ENCODE measurements at regions not wholly inside any gene's neighbourhood (a gene's known extent, or its start where the extent isn't known, plus 50 kb on each side); places are given as distances from the start of the nearest gene placed in this dataset.

DNA sequence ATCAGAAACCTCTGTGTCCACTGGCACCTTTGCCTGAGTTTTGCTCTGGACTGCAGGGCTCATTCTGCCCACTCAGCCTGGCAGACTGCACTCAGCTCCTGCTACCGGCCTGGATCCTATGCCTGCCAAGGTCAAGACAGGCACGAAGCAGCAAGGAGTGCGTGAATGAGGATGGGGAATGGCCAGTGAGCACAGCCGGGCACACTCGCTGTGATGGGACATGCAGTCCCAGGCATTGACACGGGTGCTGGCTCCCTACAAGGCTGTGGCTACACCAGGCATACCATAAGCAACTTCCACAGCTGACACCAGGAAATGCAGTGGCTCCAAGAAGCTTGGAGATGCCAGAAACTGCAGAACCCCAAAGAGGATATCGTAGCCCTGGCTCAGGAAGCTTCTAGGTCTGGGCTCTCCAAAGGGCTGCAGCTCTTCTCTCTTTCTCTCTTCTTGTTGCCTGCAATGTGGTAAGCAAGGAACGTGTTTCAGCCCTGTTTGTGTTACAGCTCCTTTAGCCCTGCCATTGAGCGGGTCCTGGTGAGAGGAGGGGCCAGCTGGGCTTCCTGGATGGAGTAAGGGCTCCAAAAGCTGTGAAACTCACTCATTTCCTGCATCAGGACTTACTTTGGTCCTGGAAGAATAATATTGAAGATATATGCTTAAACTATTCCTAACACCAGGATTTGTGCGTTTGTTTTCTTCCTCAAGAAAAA, 832.6 kb upstream of the SLITRK5 start:
- no peak overlapping the region for H3K27ac ChIP-seq
- H3K36me3 ChIP-seq = no peaks in the 10 kb centered on the region
- no peak for DNase-seq (ENCODE audit: low read depth in 1 of 2, low spot score in 1 of 2)
- no peaks in the 10 kb centered on the region for H3K27me3 ChIP-seq
- no peaks in the 10 kb centered on the region for H3K4me1 ChIP-seq (ENCODE audit: low read depth)
- no peaks in the 10 kb centered on the region for H3K9me3 ChIP-seq (ENCODE audit: low read depth)
- H3K4me3 ChIP-seq = no peak overlapping the region
- TF ChIP-seq, protein P1, sequence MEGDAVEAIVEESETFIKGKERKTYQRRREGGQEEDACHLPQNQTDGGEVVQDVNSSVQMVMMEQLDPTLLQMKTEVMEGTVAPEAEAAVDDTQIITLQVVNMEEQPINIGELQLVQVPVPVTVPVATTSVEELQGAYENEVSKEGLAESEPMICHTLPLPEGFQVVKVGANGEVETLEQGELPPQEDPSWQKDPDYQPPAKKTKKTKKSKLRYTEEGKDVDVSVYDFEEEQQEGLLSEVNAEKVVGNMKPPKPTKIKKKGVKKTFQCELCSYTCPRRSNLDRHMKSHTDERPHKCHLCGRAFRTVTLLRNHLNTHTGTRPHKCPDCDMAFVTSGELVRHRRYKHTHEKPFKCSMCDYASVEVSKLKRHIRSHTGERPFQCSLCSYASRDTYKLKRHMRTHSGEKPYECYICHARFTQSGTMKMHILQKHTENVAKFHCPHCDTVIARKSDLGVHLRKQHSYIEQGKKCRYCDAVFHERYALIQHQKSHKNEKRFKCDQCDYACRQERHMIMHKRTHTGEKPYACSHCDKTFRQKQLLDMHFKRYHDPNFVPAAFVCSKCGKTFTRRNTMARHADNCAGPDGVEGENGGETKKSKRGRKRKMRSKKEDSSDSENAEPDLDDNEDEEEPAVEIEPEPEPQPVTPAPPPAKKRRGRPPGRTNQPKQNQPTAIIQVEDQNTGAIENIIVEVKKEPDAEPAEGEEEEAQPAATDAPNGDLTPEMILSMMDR (IDR thresholded peaks at IDR 0.05; ENCODE audit: low read depth, low read length) = no peak

DNA sequence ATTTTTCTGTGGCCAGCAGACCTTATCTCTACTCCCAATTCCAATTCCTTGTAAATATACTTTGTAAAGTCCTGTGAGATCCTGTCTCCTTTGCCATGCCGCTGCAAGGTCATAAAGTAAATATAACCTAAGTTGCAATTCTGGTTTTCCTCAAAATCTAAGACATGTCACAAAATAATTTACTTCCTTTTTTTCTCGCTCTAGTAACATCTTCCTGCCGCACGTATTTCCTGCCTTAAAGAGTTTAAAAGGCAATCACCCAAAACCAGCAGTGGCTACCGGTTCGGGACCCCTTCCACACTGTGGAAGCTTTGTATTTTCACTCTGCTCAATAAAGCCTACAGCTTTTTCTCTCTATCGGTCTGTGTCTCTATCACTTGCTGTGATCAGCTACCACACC, 832.0 kb upstream of the SLITRK5 start:
- Histone ChIP-seq H3K4me3 (no peak overlapping the region), H3K4me1 (ENCODE audit: low read depth) (no peaks in the 10 kb centered on the region), H3K9me3 (ENCODE audit: low read depth) (no peaks in the 10 kb centered on the region), H3K27me3 (no peaks in the 10 kb centered on the region), H3K36me3 (no peaks in the 10 kb centered on the region), H3K27ac (no peak overlapping the region)
- TF ChIP-seq, protein P1 (IDR thresholded peaks at IDR 0.05; ENCODE audit: low read depth, low read length) = no peak
- no peak for DNase-seq (ENCODE audit: low read depth in 1 of 2, low spot score in 1 of 2)

DNA sequence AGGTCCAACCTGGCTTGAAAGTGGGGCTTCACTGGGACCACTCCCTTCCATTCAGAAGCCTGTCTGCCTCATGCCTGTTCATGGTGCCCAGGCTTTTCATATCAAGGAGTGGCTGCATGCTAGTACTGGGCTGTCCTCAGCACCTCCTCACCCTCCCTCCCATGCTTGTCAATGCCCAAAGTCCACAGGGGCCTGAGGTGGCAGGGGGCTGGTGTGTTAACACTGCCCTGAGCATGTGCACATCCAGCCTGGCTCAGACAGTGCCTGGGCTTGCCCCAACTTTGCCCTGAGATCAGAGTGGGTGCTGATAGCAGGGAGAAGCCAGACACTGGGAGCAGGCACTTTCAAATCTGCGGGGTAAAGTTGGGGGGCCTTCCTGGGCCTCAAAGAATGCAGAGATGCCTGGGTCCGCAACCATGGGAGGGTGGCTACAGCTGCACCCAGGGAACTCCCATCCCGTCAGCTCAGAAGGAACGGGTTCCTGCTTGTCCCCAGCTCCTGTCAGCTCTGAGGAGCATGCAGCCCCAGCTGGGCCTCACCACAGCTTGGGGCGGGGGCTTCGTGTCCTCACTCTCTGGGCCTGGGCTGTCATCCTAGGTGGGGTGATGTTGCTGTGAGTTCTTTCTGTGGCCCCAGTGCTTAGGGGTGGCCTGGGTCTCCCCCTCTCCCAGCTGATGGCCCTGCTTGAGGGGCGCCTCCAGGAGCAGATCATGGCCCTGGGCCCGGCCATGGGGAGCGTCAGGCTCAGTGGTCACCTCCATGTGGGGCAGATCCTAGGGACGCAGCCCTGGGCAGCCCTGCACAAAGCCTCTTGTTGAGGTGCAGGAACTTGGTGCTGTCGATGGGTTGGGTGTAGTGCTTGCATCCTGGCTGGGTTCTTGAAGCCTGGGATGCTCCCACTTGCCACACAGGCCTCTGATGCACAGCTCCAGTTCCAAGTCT, 830.6 kb upstream of the SLITRK5 start:
- TF ChIP-seq, protein P1 (IDR thresholded peaks at IDR 0.05; ENCODE audit: low read depth, low read length) = no peak
- Histone ChIP-seq H3K36me3 (no peaks in the 10 kb centered on the region), H3K27me3 (no peaks in the 10 kb centered on the region), H3K4me1 (ENCODE audit: low read depth) (no peaks in the 10 kb centered on the region), H3K4me3 (no peak overlapping the region), H3K9me3 (ENCODE audit: low read depth) (no peaks in the 10 kb centered on the region), H3K27ac (no peak overlapping the region)
- no peak for DNase-seq (ENCODE audit: low read depth in 1 of 2, low spot score in 1 of 2)

GRCh38 chr13:86841264-86841663, 829.9 kb upstream of the SLITRK5 start:
- Histone ChIP-seq H3K27ac (no peak overlapping the region), H3K4me1 (ENCODE audit: low read depth) (no peaks in the 10 kb centered on the region), H3K9me3 (ENCODE audit: low read depth) (no peaks in the 10 kb centered on the region), H3K27me3 (no peaks in the 10 kb centered on the region), H3K36me3 (no peaks in the 10 kb centered on the region), H3K4me3 (no peak overlapping the region)
- TF ChIP-seq, protein P1 (IDR thresholded peaks at IDR 0.05; ENCODE audit: low read depth, low read length) = no peak
- no peak for DNase-seq (ENCODE audit: low read depth in 1 of 2, low spot score in 1 of 2)

DNA sequence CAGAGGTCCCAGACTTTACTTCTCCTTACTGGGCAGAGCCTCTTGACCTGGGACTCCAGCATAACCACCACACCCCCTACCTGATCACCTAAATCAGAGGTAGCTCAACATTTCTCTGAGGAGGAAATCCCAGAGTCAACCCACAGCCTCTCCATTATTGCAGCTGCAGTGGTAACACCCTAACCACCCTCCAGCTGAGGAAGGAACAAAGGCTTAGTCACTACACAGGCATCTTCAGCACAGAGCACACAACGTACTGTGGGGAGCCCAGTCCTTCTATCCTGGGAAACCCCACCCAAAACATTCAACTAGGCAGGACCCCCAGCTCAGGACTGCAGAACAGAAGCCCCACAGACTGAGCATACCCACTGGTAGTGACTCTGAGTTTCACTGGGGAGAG, 824.7 kb upstream of the SLITRK5 start:
- TF ChIP-seq, protein P1 (IDR thresholded peaks at IDR 0.05; ENCODE audit: low read depth, low read length) = no peak
- no peaks in the 10 kb centered on the region for H3K36me3 ChIP-seq
- DNase-seq (ENCODE audit: low read depth in 1 of 2, low spot score in 1 of 2) = no peak

More for the DNA sequence above, 824.7 kb upstream of the SLITRK5 start:
- H3K4me3 ChIP-seq = no peak overlapping the region
- no peaks in the 10 kb centered on the region for H3K4me1 ChIP-seq (ENCODE audit: low read depth)
- no peak overlapping the region for H3K27ac ChIP-seq
- no peaks in the 10 kb centered on the region for H3K9me3 ChIP-seq (ENCODE audit: low read depth)
- no peaks in the 10 kb centered on the region for H3K27me3 ChIP-seq

Measured in cardiac muscle cell (in vitro differentiated cells and primary cell).